Endothelial cell of umbilical vein (primary cell): ENCODE measurements at regions not wholly inside any gene's neighbourhood (a gene's known extent, or its start where the extent isn't known, plus 50 kb on each side); places are given as distances from the start of the nearest gene placed in this dataset.

Experiments
- BruUV-seq: library from RNA; stranded (reverse); fragments of 400-500 nt; replicated peaks from 2 replicates; lab custom pipeline; 2021; lab: Mats Ljungman, UMichigan
- CTCF ChIA-PET: fragments of 300-600, 350-600 bp; sonication (Branson Sonifier 250); formaldehyde crosslinking; loops from one replicate; lab custom pipeline; 2021; ENCODE audit warnings: antibody characterized with exemption, inconsistent platforms; lab: Charles Lee
- POLR2A ChIA-PET: fragments of 300-600, 350-600 bp; sonication (Branson Sonifier 250); formaldehyde crosslinking; loops from one replicate; lab custom pipeline; 2021; ENCODE audit warnings: antibody characterized with exemption, inconsistent platforms; lab: Charles Lee
- DNase-seq: peaks from one replicate; pipeline ENCODE4 v3.0.0-alpha.2; 2011; ENCODE audit warnings: low read depth, low spot score
- FAIRE-seq: peaks from 2 replicates; lab custom pipeline; 2011; peaks lifted over from hg19 to GRCh38; lab: Jason Lieb, UNC
- H2AFZ ChIP-seq: 2 replicates; pipeline ENCODE4 v1.6.0; 2012; ENCODE audit warnings: low read depth, low read length, control low read depth, inconsistent platforms
- H3K27ac ChIP-seq: 2 replicates; pipeline ENCODE4 v1.5.1; 2011; ENCODE audit warnings: low read depth, mild to moderate bottlenecking, control low read depth, low read length, moderate library complexity; ENCODE audit not compliant: insufficient read depth
- H3K27me3 ChIP-seq, 2 experiments: 2 replicates each; pipeline versions ENCODE4 v1.6.0 to v1.6.1; 2011; ENCODE audit warnings: low read length in 2 of 2, mixed read lengths in 1 of 2; ENCODE audit not compliant: control insufficient read depth in 2 of 2, insufficient read depth in 2 of 2
- H3K36me3 ChIP-seq, 2 experiments: 2 replicates in 1 of 2; 3 replicates in 1 of 2; pipeline ENCODE4 v1.5.1; 2011; ENCODE audit warnings: low read length in 2 of 2, mild to moderate bottlenecking in 1 of 2, moderate library complexity in 1 of 2; ENCODE audit not compliant: control insufficient read depth in 2 of 2, insufficient read depth in 2 of 2; ENCODE audit errors: extremely low read depth in 1 of 2
- H3K4me1 ChIP-seq: 3 replicates; pipeline ENCODE4 v1.5.1; 2011; ENCODE audit warnings: mild to moderate bottlenecking, low read length; ENCODE audit not compliant: control insufficient read depth, insufficient read depth; ENCODE audit errors: extremely low read depth
- H3K4me2 ChIP-seq: 2 replicates; pipeline ENCODE4 v1.6.1; 2011; ENCODE audit warnings: low read length, control low read depth, mixed read lengths; ENCODE audit not compliant: insufficient read depth
- H3K4me3 ChIP-seq, 3 experiments: fragments of 200-600 bp in 1 of 3; sonication (generic), shearing (Covaris generic) in 1 of 3; replicated peaks in 1 of 3; 2 replicates each; pipeline ENCODE4 v1.5.1; 2011 to 2016; ENCODE audit warnings: control low read depth in 3 of 3, low read length in 3 of 3, mild to moderate bottlenecking in 2 of 3, inconsistent platforms in 1 of 3, low read depth in 1 of 3, moderate library complexity in 1 of 3; ENCODE audit not compliant: insufficient read depth in 1 of 3
- H3K79me2 ChIP-seq: 2 replicates; pipeline ENCODE4 v1.6.0; 2012; ENCODE audit warnings: low read length, inconsistent platforms; ENCODE audit not compliant: control insufficient read depth, insufficient read depth
- H3K9ac ChIP-seq: replicated peaks from 2 replicates; pipeline ENCODE3; 2011; ENCODE audit warnings: low read length, control low read depth; ENCODE audit not compliant: insufficient read depth; ENCODE audit errors: extremely low read depth
- H3K9me1 ChIP-seq: replicated peaks from 3 replicates; pipeline ENCODE4 v1.6.0; 2011; ENCODE audit warnings: mild to moderate bottlenecking, low read length; ENCODE audit not compliant: control insufficient read depth, insufficient read depth; ENCODE audit errors: extremely low read depth
- H3K9me3 ChIP-seq: replicated peaks from 2 replicates; pipeline ENCODE4 v1.5.1; 2012; ENCODE audit warnings: low read length, inconsistent platforms; ENCODE audit not compliant: control insufficient read depth, insufficient read depth
- H4K20me1 ChIP-seq: replicated peaks from 2 replicates; pipeline ENCODE3; 2011; ENCODE audit warnings: mild to moderate bottlenecking, low read length; ENCODE audit not compliant: control insufficient read depth, insufficient read depth; ENCODE audit errors: extremely low read depth
- CTCF ChIP-seq, 2 donors: IDR thresholded peaks; 1 replicate in 1 of 2; 2 replicates in 1 of 2; pipeline ENCODE4 v1.5.1; 2011; ENCODE audit warnings: low read length in 2 of 2, mild to moderate bottlenecking in 2 of 2, moderate library complexity in 2 of 2, control low read depth in 1 of 2, inconsistent platforms in 1 of 2, low read depth in 1 of 2; ENCODE audit not compliant: insufficient read depth in 1 of 2; ENCODE audit errors: extremely low read depth in 1 of 2
- EZH2 ChIP-seq: IDR thresholded peaks from 2 replicates; pipeline ENCODE4 v1.6.1; 2012; ENCODE audit warnings: borderline replicate concordance, low read depth, mild to moderate bottlenecking, moderate library complexity, low read length, inconsistent platforms; ENCODE audit not compliant: severe bottlenecking
- FOS ChIP-seq: IDR thresholded peaks from 2 replicates; pipeline ENCODE4 v1.6.1; 2011; ENCODE audit warnings: mild to moderate bottlenecking, low read length, moderate library complexity, borderline replicate concordance; ENCODE audit not compliant: insufficient read depth
- GATA2 ChIP-seq: IDR thresholded peaks from 2 replicates; pipeline ENCODE4 v1.7.0; 2011; ENCODE audit warnings: low read depth, mild to moderate bottlenecking, moderate library complexity, mixed read lengths, low read length; ENCODE audit not compliant: insufficient read length, insufficient read depth
- JUN ChIP-seq: IDR thresholded peaks from 2 replicates; pipeline ENCODE4 v1.6.1; 2011; ENCODE audit warnings: borderline replicate concordance, low read depth; ENCODE audit not compliant: insufficient read length, insufficient read depth
- MAX ChIP-seq: IDR thresholded peaks from 2 replicates; pipeline ENCODE4 v1.6.1; 2011; ENCODE audit not compliant: insufficient read depth, insufficient read length
- MYC ChIP-seq: IDR thresholded peaks from one replicate; pipeline ENCODE4 v1.6.1; 2011; ENCODE audit warnings: mild to moderate bottlenecking, low read depth, low read length
- POLR2A ChIP-seq: IDR thresholded peaks from 2 replicates; pipeline ENCODE4 v1.6.1; 2012; ENCODE audit warnings: low read depth, mild to moderate bottlenecking, control low read depth, low read length
- POLR2AphosphoS5 ChIP-seq: IDR thresholded peaks from 2 replicates; pipeline ENCODE4 v1.6.1; 2012; ENCODE audit warnings: low read depth, mild to moderate bottlenecking, control low read depth, low read length, moderate library complexity; ENCODE audit not compliant: insufficient read depth
- dilution Hi-C: fragments of 300-500 bp; cut with MboI; formaldehyde crosslinking; loops from one replicate; pipeline ENCODE4 v1.15.0; 2019; ENCODE audit warnings: low sequenced_read_pairs; ENCODE audit not compliant: extremely low pct_ligation_motif_present
- intact Hi-C: fragments of 100-400 bp; cut with micrococcal nuclease; formaldehyde crosslinking; loops from one replicate; pipeline ENCODE4 v1.10.0; 2022

GRCh38 chr12:30531731-30532678, 163.7 kb downstream of the IPO8 start:
- Histone ChIP-seq H3K27ac (no peak overlapping the region), H3K27me3 (no peaks in the 10 kb centered on the region), H4K20me1 (no peaks in the 10 kb centered on the region), H3K9me1 (no peaks in the 10 kb centered on the region), H3K4me1 (no peaks in the 10 kb centered on the region), H3K9ac (no peak overlapping the region), H3K36me3 (no peaks in the 10 kb centered on the region), H3K9me3 (no peaks in the 10 kb centered on the region), H3K4me2 (no peak overlapping the region), H3K4me3 (no peak overlapping the region), H3K79me2 (no peaks in the 10 kb centered on the region), H2AFZ (no peak overlapping the region)
- TF ChIP-seq POLR2AphosphoS5 (no peak), MYC (no peak), FOS (no peak), MAX (no peak), EZH2 (no peak), POLR2A (no peak), CTCF (IDR thresholded peaks at IDR 0.05; ENCODE audit: extremely low read depth in 1 of 2, insufficient read depth in 1 of 2, low read depth in 1 of 2, low read length in 2 of 2) (no peak), JUN (no peak), GATA2 (no peak)
- ChIA-PET POLR2A (no interaction called here), CTCF (no interaction called here)
- no peak for DNase-seq
- intact Hi-C loops (no loop called here), dilution Hi-C loops (no loop called here)
- no TSS peak for BruUV-seq
- FAIRE-seq, result no peak
